IMR-90 (cell line): ENCODE measurements at regions not wholly inside any gene's neighbourhood (a gene's known extent, or its start where the extent isn't known, plus 50 kb on each side); places are given as distances from the start of the nearest gene placed in this dataset.
"Not testable (repeated sequence)": the region's sequence is repeated elsewhere in the genome, so short reads cannot be mapped to it uniquely, and the experiment has no call there.

Experiments
- ATAC-seq: fragments of 200-7000 bp; cut with Tn5 transposase; 2 replicates; pipeline ENCODE4 v1.9.1; 2020; ENCODE audit warnings: low read depth, mild to moderate bottlenecking, moderate library complexity
- BruUV-seq: library from RNA; stranded (reverse); fragments of 400-500 nt; replicated peaks from 2 replicates; lab custom pipeline; 2021; lab: Mats Ljungman, UMichigan
- CTCF ChIA-PET: fragments of 300-600 bp; formaldehyde crosslinking; extraction: SDS; loops from one replicate; lab custom pipeline; 2021; ENCODE audit warnings: antibody characterized with exemption; lab: Yijun Ruan, JAX
- POLR2A ChIA-PET: fragments of 300-600 bp; sonication (Branson Sonifier 250); formaldehyde crosslinking; loops from one replicate; lab custom pipeline; 2022; ENCODE audit warnings: antibody characterized with exemption; ENCODE audit not compliant: unreplicated experiment; lab: Charles Lee
- DNase-seq: peaks from one replicate; pipeline ENCODE4 v3.0.0; 2013
- H2AFZ ChIP-seq: replicated peaks from 2 replicates; pipeline ENCODE3; 2013; ENCODE audit warnings: low read length, mild to moderate bottlenecking; ENCODE audit not compliant: poor library complexity
- H2AK5ac ChIP-seq: 2 replicates; pipeline ENCODE4 v1.6.1; 2013; ENCODE audit warnings: low read depth, low read length, inconsistent platforms
- H2AK9ac ChIP-seq: replicated peaks from 2 replicates; pipeline ENCODE3; 2013; ENCODE audit warnings: mild to moderate bottlenecking, low read depth, low read length, moderate library complexity; ENCODE audit not compliant: poor library complexity
- H2BK120ac ChIP-seq: 2 replicates; pipeline ENCODE4 v1.6.1; 2013; ENCODE audit warnings: low read depth, low read length, inconsistent platforms
- H2BK15ac ChIP-seq: 3 replicates; pipeline ENCODE4 v1.6.1; 2013; ENCODE audit warnings: low read depth, low read length, inconsistent platforms
- H2BK20ac ChIP-seq: 2 replicates; pipeline ENCODE4 v1.6.1; 2013; ENCODE audit warnings: low read depth, mild to moderate bottlenecking, inconsistent platforms, low read length, moderate library complexity
- H2BK5ac ChIP-seq: 2 replicates; pipeline ENCODE4 v1.6.1; 2013; ENCODE audit warnings: mild to moderate bottlenecking, low read depth, low read length, inconsistent platforms; ENCODE audit not compliant: poor library complexity, severe bottlenecking
- H3K14ac ChIP-seq: replicated peaks from 2 replicates; pipeline ENCODE4 v1.6.1; 2013; ENCODE audit warnings: low read depth, low read length, inconsistent platforms
- H3K18ac ChIP-seq: 2 replicates; pipeline ENCODE4 v1.6.1; 2013; ENCODE audit warnings: low read depth, low read length, control low read depth
- H3K23ac ChIP-seq: 2 replicates; pipeline ENCODE4 v1.6.1; 2013; ENCODE audit warnings: low read depth, low read length, inconsistent platforms
- H3K27ac ChIP-seq: 2 replicates; pipeline ENCODE4 v1.5.1; 2013; ENCODE audit warnings: mild to moderate bottlenecking, control low read depth, low read length; ENCODE audit not compliant: insufficient read depth
- H3K27me3 ChIP-seq: 2 replicates; pipeline ENCODE4 v1.6.1; 2013; ENCODE audit warnings: low read length; ENCODE audit not compliant: control insufficient read depth, insufficient read depth
- H3K36me3 ChIP-seq: 2 replicates; pipeline ENCODE4 v1.6.1; 2013; ENCODE audit warnings: low read length, mixed read lengths; ENCODE audit not compliant: control insufficient read depth, insufficient read depth
- H3K4ac ChIP-seq: 2 replicates; pipeline ENCODE4 v1.6.1; 2013; ENCODE audit warnings: low read depth, low read length, inconsistent platforms
- H3K4me1 ChIP-seq: 2 replicates; pipeline ENCODE4 v1.6.1; 2013; ENCODE audit warnings: low read length, mixed read lengths; ENCODE audit not compliant: control insufficient read depth, insufficient read depth
- H3K4me2 ChIP-seq: 2 replicates; pipeline ENCODE4 v1.6.1; 2013; ENCODE audit warnings: low read depth, mild to moderate bottlenecking, control low read depth, low read length, moderate library complexity
- H3K4me3 ChIP-seq: 2 replicates; pipeline ENCODE4 v1.5.1; 2013; ENCODE audit warnings: low read depth, mild to moderate bottlenecking, control low read depth, low read length, moderate library complexity; ENCODE audit not compliant: insufficient read depth
- H3K56ac ChIP-seq: 2 replicates; pipeline ENCODE4 v1.6.1; 2013; ENCODE audit warnings: low read length, inconsistent platforms; ENCODE audit not compliant: insufficient read depth; ENCODE audit errors: extremely low read depth
- H3K79me1 ChIP-seq, 2 experiments: 2 replicates each; pipeline ENCODE4 v1.6.1; 2013; ENCODE audit warnings: low read length in 2 of 2, inconsistent platforms in 1 of 2, low read depth in 1 of 2
- H3K9ac ChIP-seq: 2 replicates; pipeline ENCODE4 v1.6.1; 2013; ENCODE audit warnings: low read depth, low read length, control low read depth
- H3K9me1 ChIP-seq: 2 replicates; pipeline ENCODE4 v1.6.1; 2013; ENCODE audit warnings: low read length, inconsistent platforms; ENCODE audit not compliant: insufficient read depth
- H3K9me3 ChIP-seq: 2 replicates; pipeline ENCODE4 v1.6.1; 2013; ENCODE audit warnings: low read length; ENCODE audit not compliant: control insufficient read depth, insufficient read depth
- H4K20me1 ChIP-seq: 2 replicates; pipeline ENCODE4 v1.6.1; 2013; ENCODE audit warnings: low read length, inconsistent platforms; ENCODE audit not compliant: insufficient read depth
- H4K5ac ChIP-seq: 2 replicates; pipeline ENCODE4 v1.6.1; 2013; ENCODE audit warnings: mild to moderate bottlenecking, low read depth, low read length, control low read depth
- H4K8ac ChIP-seq, 2 experiments: 2 replicates each; pipeline ENCODE4 v1.6.1; 2013; ENCODE audit warnings: low read depth in 2 of 2, low read length in 2 of 2, control low read depth in 1 of 2, inconsistent platforms in 1 of 2
- H4K91ac ChIP-seq: 2 replicates; pipeline ENCODE4 v1.6.1; 2013; ENCODE audit warnings: low read depth, low read length, inconsistent platforms; ENCODE audit not compliant: insufficient read depth
- WGBS, 2 experiments: methylation state at CpG; one replicate each; pipeline versions ENCODE4 v1.1.5 to v1.1.7; 2013; ENCODE audit warnings: missing lambda C conversion rate in 2 of 2; ENCODE audit not compliant: insufficient read length in 1 of 2; ENCODE audit errors: extremely low coverage in 2 of 2; 5-methylcytosine and 5-hydroxymethylcytosine counted together
- dilution Hi-C: fragments of 300-500 bp; cut with HindIII; formaldehyde crosslinking; loops from one replicate; pipeline ENCODE4 v1.14.3; 2018; ENCODE audit warnings: low sequenced_read_pairs; ENCODE audit not compliant: unreplicated experiment
- in situ Hi-C: fragments of 300-500 bp; cut with MboI; formaldehyde crosslinking; loops from 3 replicates; pipeline ENCODE4 v1.14.3; 2019; ENCODE audit warnings: low sequenced_read_pairs, inconsistent platforms, mixed read lengths
- intact Hi-C: fragments of 100-400 bp; cut with micrococcal nuclease; formaldehyde crosslinking; loops from 2 replicates; pipeline ENCODE4 v1.10.0; 2022

GRCh38 chr2:195125889-195126288, 531.1 kb upstream of the SLC39A10 start:
- H3K4ac ChIP-seq, H2BK20ac ChIP-seq, dilution Hi-C loops, H3K27ac ChIP-seq, H3K36me3 ChIP-seq, H3K9me3 ChIP-seq, H2AFZ ChIP-seq, H3K4me1 ChIP-seq, H2AK9ac ChIP-seq, BruUV-seq, H3K23ac ChIP-seq, H4K91ac ChIP-seq, H3K56ac ChIP-seq, POLR2A ChIA-PET, H3K79me1 ChIP-seq, H4K20me1 ChIP-seq, H2BK120ac ChIP-seq, H3K14ac ChIP-seq, in situ Hi-C loops, H4K8ac ChIP-seq, H2BK5ac ChIP-seq, H3K18ac ChIP-seq, H2AK5ac ChIP-seq, H4K5ac ChIP-seq, H3K9me1 ChIP-seq, CTCF ChIA-PET, DNase-seq, H3K4me2 ChIP-seq, ATAC-seq, H2BK15ac ChIP-seq, H3K27me3 ChIP-seq, H3K4me3 ChIP-seq, H3K9ac ChIP-seq, intact Hi-C loops: not testable (repeated sequence)
- WGBS, 2 experiments, result no CpG with 5 or more reads among the region's 3 CpGs
